Retinal pigment epithelial cell (primary cell): ENCODE measurements at regions not wholly inside any gene's neighbourhood (a gene's known extent, or its start where the extent isn't known, plus 50 kb on each side); places are given as distances from the start of the nearest gene placed in this dataset.

ENCODE experiments used
- DNase-seq: peaks from one replicate; pipeline ENCODE4 v3.0.0-alpha.2; 2010; ENCODE audit warnings: low read depth
- H3K4me3 ChIP-seq: 2 replicates; pipeline ENCODE4 v1.5.1; 2011; ENCODE audit warnings: mild to moderate bottlenecking, low read length, control low read depth, moderate library complexity
- TF ChIP-seq, protein P1 (sequence below): conservative IDR thresholded peaks from 2 replicates; pipeline ENCODE4 v1.5.1; 2011; ENCODE audit warnings: low read depth, low read length, control low read depth, inconsistent platforms

DNA sequence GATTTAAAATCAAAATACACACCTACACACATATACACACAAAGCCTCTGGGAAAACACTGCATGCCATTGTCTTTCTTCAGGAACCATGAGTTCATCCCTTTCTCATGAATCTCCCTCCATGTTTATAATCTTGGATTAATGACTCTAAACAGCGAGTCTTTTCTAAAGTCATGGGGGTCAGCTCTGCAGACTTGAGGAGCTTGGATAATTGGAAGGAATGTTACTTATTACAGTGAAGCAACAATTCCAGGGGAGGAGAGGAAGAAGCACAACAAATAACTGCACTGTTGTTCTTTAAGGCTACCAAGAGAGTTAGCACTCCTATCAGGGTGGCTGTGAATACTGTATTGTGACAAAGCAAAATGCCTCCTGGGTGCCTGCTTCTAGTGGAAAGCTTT, 444.7 kb downstream of the ANXA1 start:
- TF ChIP-seq, protein P1, sequence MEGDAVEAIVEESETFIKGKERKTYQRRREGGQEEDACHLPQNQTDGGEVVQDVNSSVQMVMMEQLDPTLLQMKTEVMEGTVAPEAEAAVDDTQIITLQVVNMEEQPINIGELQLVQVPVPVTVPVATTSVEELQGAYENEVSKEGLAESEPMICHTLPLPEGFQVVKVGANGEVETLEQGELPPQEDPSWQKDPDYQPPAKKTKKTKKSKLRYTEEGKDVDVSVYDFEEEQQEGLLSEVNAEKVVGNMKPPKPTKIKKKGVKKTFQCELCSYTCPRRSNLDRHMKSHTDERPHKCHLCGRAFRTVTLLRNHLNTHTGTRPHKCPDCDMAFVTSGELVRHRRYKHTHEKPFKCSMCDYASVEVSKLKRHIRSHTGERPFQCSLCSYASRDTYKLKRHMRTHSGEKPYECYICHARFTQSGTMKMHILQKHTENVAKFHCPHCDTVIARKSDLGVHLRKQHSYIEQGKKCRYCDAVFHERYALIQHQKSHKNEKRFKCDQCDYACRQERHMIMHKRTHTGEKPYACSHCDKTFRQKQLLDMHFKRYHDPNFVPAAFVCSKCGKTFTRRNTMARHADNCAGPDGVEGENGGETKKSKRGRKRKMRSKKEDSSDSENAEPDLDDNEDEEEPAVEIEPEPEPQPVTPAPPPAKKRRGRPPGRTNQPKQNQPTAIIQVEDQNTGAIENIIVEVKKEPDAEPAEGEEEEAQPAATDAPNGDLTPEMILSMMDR = no peak

DNA sequence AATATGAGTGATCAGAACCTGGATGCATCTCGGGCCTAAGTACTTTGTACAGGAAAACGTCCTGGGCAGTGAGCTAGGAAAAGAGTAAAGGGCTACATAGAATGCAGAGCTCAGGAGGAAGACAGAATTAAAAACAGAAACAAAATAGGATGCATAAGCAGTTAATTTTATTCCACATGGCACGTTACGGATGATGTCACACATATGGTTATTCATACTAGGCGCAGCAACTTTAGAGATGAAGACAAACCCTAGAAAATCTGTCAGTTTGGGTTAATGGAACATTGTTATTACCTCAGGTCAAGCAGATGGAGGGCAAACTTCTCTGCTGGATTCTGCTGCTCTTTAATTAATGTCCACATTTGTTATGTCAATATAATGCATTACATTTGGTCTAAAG, 445.4 kb downstream of the ANXA1 start:
- H3K4me3 ChIP-seq = no peak overlapping the region
- DNase-seq = no peak
- TF ChIP-seq, protein P1 = no peak

More for the DNA sequence above, 444.7 kb downstream of the ANXA1 start:
- no peak overlapping the region for H3K4me3 ChIP-seq
- peak; percentile 75 for DNase-seq

DNA sequence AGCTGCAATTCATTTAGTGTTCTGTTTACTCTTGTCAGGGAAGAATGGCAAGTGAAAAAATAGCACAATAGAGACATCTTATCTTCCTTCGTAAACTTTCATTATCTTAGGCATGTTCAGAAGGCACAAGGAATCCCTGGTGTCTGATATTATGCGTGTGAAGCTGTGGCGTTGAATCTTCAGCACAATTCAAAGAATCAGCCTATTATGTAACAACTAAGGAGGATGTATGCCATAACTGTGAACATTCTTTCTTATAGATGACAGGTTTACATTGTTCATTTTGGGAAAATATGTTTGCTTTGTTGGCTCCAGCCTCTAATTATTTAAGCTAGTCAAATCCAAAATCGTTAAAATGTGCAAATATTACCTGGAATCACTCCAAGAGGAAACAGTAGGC, 446.1 kb downstream of the ANXA1 start:
- no peak for DNase-seq
- no peak overlapping the region for H3K4me3 ChIP-seq
- TF ChIP-seq, protein P1 = no peak

DNA sequence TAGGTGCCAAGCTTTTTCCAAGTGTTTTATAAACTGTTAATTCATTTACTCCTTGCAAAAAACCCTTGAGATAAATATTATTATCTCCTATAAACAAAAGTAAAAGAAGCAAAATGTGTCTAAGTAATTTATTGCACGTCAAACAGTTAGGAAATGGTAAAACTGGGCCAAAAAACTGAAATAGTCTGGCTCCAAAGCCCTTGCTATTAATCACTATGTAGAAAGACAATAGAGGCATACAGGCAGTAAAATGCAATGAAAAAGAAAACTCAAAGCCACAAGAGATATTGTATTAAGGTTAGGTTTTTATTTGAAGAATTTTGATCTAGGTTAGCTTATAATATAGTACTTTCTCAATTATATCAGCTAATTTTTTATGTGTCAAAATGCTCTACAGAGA, 457.7 kb downstream of the ANXA1 start:
- DNase-seq = no peak
- TF ChIP-seq, protein P1 = no peak
- no peak overlapping the region for H3K4me3 ChIP-seq

DNA sequence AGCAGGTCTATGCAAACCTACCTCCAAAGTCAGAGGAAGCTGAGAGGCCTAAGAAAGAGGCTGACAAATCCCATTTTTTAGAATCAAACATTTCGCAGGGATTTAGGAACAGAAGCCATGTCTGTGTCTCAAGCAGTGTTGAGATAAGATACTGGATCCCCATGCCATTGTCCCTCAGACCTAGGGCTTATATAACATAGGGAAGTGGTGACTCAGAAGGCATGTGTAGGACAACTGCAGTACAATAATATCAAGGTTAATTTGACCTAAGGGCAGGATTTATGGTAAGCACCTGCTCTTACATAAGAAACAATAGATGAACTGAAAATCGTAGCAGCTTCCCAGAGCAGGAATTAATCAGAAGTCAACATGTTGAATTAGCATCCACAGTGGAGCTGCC, 459.4 kb downstream of the ANXA1 start:
- DNase-seq = no peak
- H3K4me3 ChIP-seq = no peak overlapping the region
- TF ChIP-seq, protein P1 = no peak

DNA sequence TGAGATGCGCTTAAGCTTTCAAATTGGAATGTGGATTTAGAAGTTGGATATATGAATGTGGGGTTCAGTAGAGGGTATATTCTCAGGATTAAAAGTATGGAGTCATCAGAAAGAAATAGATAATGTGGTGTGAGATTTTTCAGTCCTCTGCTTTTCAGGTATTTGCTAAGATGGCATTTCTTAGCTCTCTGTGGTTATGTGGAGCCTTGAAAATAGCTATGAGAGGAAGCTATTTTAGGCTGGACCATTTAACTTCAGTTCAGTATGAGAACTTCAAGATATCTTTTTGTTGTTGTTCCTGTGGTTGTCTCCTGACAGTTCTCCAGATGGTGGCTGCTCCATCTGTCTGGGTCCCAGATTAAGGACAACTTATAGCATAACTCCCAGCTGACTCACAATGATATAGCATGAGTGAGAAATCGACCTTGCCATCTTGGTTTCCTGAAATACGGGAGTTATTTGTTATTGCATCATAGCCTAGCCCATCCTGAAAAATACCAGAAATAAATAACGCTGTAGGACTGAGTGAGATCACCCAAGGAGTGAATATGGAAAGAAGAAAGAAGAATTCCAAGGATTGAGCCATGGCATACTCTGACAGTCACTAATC, 461.5 kb downstream of the ANXA1 start:
- H3K4me3 ChIP-seq = no peak overlapping the region
- TF ChIP-seq, protein P1 = no peak
- DNase-seq = peak; percentile 21

DNA sequence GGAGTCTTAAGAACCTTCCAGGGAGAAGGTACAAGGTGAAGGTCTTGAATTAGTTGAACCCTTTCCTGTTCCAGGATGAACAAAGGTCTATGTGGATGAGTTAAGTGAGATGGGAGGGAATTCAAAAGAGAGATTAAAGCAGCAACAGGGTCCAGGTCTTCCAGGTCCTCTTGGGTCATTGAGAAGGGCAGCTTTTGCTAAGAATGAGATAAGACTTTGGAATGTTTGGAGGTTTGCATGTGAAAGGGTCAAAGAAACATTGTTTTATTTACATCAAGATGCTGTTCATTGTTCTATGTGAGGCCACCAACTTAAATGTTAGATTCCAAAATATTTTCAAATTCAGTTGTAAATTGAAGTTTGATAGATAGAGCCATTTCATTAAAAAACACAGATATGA, 463.9 kb downstream of the ANXA1 start:
- no peak for DNase-seq
- no peak overlapping the region for H3K4me3 ChIP-seq
- TF ChIP-seq, protein P1 = no peak
